NOMO-1 (cell line): ENCODE measurements at regions not wholly inside any gene's neighbourhood (a gene's known extent, or its start where the extent isn't known, plus 50 kb on each side); places are given as distances from the start of the nearest gene placed in this dataset.
"Not testable (repeated sequence)": the region's sequence is repeated elsewhere in the genome, so short reads cannot be mapped to it uniquely, and the experiment has no call there.

Experiments
- DNase-seq, 2 experiments: peaks; one replicate each; lab custom pipeline; 2025; ENCODE audit not compliant: unreplicated experiment in 2 of 2; lab: John Stamatoyannopoulos, UW

GRCh38 chr14:43479596-43480195 is 1027.4 kb downstream of the FSCB start:
- no peak for DNase-seq

- no peak for DNase-seq
Measured at GRCh38 chr14:43476822-43477221, 1030.3 kb downstream of the FSCB start.

- DNase-seq, result no peak
Measured at GRCh38 chr14:43475757-43476156, 1031.3 kb downstream of the FSCB start.

- no peak for DNase-seq
Measured at GRCh38 chr14:43471595-43471994, 1035.5 kb downstream of the FSCB start.

- DNase-seq, result no peak
Measured at GRCh38 chr14:43464968-43465367, 1042.1 kb downstream of the FSCB start.

- DNase-seq, result no peak
Measured at GRCh38 chr14:43449291-43449690, 1057.8 kb downstream of the FSCB start.

- no peak for DNase-seq
Measured at GRCh38 chr14:43438056-43438455, 1069.0 kb downstream of the FSCB start.

GRCh38 chr14:43418324-43418723 is 1088.8 kb downstream of the FSCB start:
- DNase-seq, result no peak

GRCh38 chr14:43413084-43413483 is 1094.0 kb downstream of the FSCB start:
- DNase-seq, result no peak

- no peak for DNase-seq
Measured at GRCh38 chr14:43411841-43412240, 1095.2 kb downstream of the FSCB start.

- no peak for DNase-seq
Measured at GRCh38 chr14:43410631-43411030, 1096.5 kb downstream of the FSCB start.

GRCh38 chr14:43408472-43408871 is 1098.6 kb downstream of the FSCB start:
- no peak for DNase-seq

GRCh38 chr14:43407706-43408105 is 1099.4 kb downstream of the FSCB start:
- DNase-seq, result no peak

GRCh38 chr14:43406931-43407330 is 1100.2 kb downstream of the FSCB start:
- DNase-seq, result no peak

GRCh38 chr14:43399289-43399688 is 1107.8 kb downstream of the FSCB start:
- DNase-seq, result no peak

GRCh38 chr14:43370565-43370896 is 1136.6 kb downstream of the FSCB start:
- not testable (repeated sequence) for DNase-seq

GRCh38 chr14:43369710-43370564 is 1137.1 kb downstream of the FSCB start:
- no peak for DNase-seq

- no peak for DNase-seq
Measured at GRCh38 chr14:43362586-43362985, 1144.5 kb downstream of the FSCB start.

GRCh38 chr14:43361751-43362150 is 1145.3 kb downstream of the FSCB start:
- no peak for DNase-seq

- DNase-seq, result no peak
Measured at GRCh38 chr14:43360239-43360638, 1146.8 kb downstream of the FSCB start.

- no peak for DNase-seq
Measured at GRCh38 chr14:43359317-43359716, 1147.8 kb downstream of the FSCB start.

- no peak for DNase-seq
Measured at GRCh38 chr14:43356979-43357545, 1150.0 kb downstream of the FSCB start.
